Tibial artery (tissue), 4 donors: ENCODE measurements at regions not wholly inside any gene's neighbourhood (a gene's known extent, or its start where the extent isn't known, plus 50 kb on each side); places are given as distances from the start of the nearest gene placed in this dataset.

ENCODE experiments used
- DNase-seq, 2 donors: peaks; one replicate each; pipeline ENCODE4 v3.0.0-alpha.2; 2019
- H3K27ac ChIP-seq, 2 donors: fragments of 200-600 bp; sonication (generic) in 1 of 2; 1 replicate in 1 of 2; 2 replicates in 1 of 2; pipeline ENCODE4 v1.5.1; 2018 to 2019; ENCODE audit warnings: mild to moderate bottlenecking in 1 of 2
- H3K27me3 ChIP-seq, 2 donors: fragments of 200-600 bp; sonication (generic) in 1 of 2; one replicate each; pipeline versions ENCODE4 v1.5.1 to v1.6.0; 2016 to 2019
- H3K36me3 ChIP-seq, 3 donors: fragments of 200-600 bp; sonication (generic) in 2 of 3; one replicate each; pipeline ENCODE4 v1.5.1; 2016 to 2019; ENCODE audit warnings: mild to moderate bottlenecking in 2 of 3
- H3K4me1 ChIP-seq, 4 donors: fragments of 200-600 bp; sonication (generic) in 2 of 4; 1 replicate in 3 of 4; 2 replicates in 1 of 4; pipeline ENCODE4 v1.5.1; 2016 to 2019
- H3K4me3 ChIP-seq, 2 donors: fragments of 200-600 bp; sonication (generic) in 1 of 2; 1 replicate in 1 of 2; 2 replicates in 1 of 2; pipeline ENCODE4 v1.5.1; 2018 to 2019; ENCODE audit warnings: mild to moderate bottlenecking in 2 of 2
- H3K9me3 ChIP-seq, 3 donors: fragments of 200-600 bp; sonication (generic) in 1 of 3; one replicate each; pipeline ENCODE4 v1.5.1; 2016 to 2019
- intact Hi-C: fragments of 100-400 bp; cut with DNase I; formaldehyde crosslinking; loops from one replicate; pipeline ENCODE4 v1.15.0; 2023; ENCODE audit warnings: low total_unique reads
- TF ChIP-seq, protein P1 (sequence below), 2 experiments: fragments of 200-600 bp in 1 of 2; fragments of 450-650 bp in 1 of 2; IDR thresholded peaks; one replicate each; pipeline ENCODE4 v1.5.1; 2017 to 2019; ENCODE audit warnings: antibody characterized with exemption in 2 of 2, mild to moderate bottlenecking in 1 of 2, moderate library complexity in 1 of 2

DNA sequence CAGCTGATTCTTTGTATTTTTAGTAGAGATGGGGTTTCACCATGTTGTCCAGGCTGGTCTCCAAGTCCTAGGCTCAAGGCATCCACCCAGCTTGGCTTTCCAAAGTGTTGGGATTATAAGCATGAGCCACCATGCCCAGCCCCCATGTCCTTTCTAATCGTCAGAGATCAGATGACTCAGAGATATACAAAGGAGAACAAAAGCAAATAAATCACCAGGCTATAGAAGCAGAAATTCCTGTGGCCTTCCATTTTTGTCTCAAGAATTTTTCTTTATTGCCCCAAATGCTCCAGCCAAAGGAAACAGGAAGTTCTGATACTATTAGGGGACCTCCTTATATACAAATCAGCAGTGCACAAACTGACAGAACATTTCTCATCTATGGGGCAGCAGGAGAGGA is 207.8 kb downstream of the RFC3 start:
- H3K27ac ChIP-seq = no peak overlapping the region
- peaks cover 0 to 8% (median 0%) of the 10 kb centered on the region in 3 donors for H3K36me3 ChIP-seq
- H3K4me1 ChIP-seq = no peaks in the 10 kb centered on the region
- H3K4me3 ChIP-seq = no peak overlapping the region
- H3K9me3 ChIP-seq = peaks cover 0 to 13% (median 4%) of the 10 kb centered on the region in 3 donors
- TF ChIP-seq, protein P1, sequence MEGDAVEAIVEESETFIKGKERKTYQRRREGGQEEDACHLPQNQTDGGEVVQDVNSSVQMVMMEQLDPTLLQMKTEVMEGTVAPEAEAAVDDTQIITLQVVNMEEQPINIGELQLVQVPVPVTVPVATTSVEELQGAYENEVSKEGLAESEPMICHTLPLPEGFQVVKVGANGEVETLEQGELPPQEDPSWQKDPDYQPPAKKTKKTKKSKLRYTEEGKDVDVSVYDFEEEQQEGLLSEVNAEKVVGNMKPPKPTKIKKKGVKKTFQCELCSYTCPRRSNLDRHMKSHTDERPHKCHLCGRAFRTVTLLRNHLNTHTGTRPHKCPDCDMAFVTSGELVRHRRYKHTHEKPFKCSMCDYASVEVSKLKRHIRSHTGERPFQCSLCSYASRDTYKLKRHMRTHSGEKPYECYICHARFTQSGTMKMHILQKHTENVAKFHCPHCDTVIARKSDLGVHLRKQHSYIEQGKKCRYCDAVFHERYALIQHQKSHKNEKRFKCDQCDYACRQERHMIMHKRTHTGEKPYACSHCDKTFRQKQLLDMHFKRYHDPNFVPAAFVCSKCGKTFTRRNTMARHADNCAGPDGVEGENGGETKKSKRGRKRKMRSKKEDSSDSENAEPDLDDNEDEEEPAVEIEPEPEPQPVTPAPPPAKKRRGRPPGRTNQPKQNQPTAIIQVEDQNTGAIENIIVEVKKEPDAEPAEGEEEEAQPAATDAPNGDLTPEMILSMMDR (IDR thresholded peaks at IDR 0.05) = no peak
- intact Hi-C loops = no loop called here
- no peak for DNase-seq
- H3K27me3 ChIP-seq = no peaks in the 10 kb centered on the region

DNA sequence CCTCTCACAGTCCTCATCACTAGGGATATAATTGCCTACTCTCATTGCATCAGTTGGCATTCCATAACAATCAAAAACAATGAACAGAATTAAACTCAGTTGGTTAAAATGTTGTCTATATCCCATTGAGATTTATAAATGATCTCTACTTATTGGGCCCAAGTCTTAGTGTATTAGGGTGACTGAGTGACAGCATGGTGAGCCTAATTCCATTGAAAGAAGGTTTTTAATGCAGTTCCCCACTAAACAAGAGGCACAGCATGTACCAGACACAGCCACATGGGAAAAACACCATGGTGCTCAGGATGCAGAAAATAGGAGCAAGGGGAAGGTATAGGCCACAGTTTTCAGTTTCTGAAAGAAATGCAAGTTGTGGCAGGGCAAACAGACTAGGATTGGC is 208.4 kb downstream of the RFC3 start:
- Histone ChIP-seq H3K4me3 (no peak overlapping the region), H3K27ac (no peak overlapping the region), H3K27me3 (no peaks in the 10 kb centered on the region), H3K4me1 (no peaks in the 10 kb centered on the region), H3K36me3 (peaks cover 0 to 8% (median 0%) of the 10 kb centered on the region in 3 donors), H3K9me3 (peaks cover 0 to 13% (median 4%) of the 10 kb centered on the region in 3 donors)
- no peak for DNase-seq
- intact Hi-C loops = no loop called here
- TF ChIP-seq, protein P1 (IDR thresholded peaks at IDR 0.05) = no peak

DNA sequence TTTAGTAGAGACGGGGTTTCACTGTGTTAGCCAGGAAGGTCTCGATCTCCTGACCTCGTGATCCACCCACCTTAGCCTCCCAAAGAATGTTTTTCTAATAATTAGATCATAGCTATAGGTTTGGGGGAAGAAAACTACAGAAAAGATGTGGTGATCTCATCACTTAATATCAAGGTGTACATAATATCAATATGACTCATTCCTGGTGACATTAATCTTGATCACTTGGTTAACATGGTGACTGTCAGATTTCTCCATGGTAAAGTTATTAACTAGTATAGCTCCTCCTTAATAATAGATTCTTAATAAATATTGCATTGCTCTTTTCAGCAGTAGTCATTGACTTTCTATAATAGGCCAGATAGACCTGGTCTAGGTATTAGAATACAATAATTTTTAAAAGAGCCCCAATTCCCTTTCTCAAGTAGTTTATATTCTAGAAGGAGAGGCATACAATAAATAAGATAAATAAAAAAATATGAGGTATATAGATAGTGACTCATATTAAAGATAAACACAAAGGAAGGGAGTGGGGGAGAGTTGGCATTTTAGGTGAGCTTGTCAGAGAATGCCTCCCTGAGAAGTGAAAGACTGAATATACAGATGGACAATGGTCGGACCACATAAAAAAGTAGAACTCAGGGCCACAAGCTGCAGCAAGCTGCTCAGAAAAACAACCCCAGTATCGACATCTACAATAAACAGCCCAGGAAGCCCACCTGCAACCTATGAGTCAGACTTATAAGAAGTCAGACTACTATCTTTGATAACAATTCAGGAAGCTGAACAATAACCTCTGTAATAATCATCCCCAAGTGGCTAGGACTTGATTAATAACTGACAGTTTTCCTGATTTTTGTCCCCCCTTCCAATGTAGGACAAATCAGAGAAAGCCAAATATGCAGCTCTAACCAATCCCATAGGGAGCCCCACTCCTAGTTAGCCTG is 210.8 kb downstream of the RFC3 start:
- DNase-seq = no peak
- H3K9me3 ChIP-seq = peaks cover 0 to 7% (median 0%) of the 10 kb centered on the region in 3 donors
- peaks cover 0 to 4% (median 0%) of the 10 kb centered on the region in 3 donors for H3K36me3 ChIP-seq
- no peak overlapping the region for H3K27ac ChIP-seq
- no peaks in the 10 kb centered on the region for H3K27me3 ChIP-seq
- H3K4me1 ChIP-seq = no peaks in the 10 kb centered on the region
- no peak overlapping the region for H3K4me3 ChIP-seq
- TF ChIP-seq, protein P1 (IDR thresholded peaks at IDR 0.05) = no peak
- intact Hi-C loops = no loop called here

DNA sequence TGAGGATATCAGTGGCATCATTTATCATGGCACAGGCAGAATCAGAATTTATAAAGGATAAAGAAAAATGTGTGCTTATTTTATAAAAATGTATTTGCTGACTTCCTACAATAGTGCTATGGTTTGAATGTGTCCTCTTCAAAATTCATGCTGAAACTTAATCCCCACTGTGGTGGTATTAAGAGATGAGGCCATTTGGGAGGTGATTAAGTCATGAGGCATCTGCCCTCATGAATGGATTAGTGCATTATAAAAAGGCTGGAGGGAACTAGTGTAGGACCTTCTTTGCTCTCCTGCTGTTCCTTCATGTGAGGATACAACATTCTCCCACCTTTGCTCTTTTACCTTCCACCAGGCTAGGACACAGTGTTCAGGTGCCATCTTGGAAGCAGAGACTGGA is 212.8 kb downstream of the RFC3 start:
- no peaks in the 10 kb centered on the region for H3K27me3 ChIP-seq
- peaks cover 0 to 4% (median 0%) of the 10 kb centered on the region in 3 donors for H3K36me3 ChIP-seq
- no peaks in the 10 kb centered on the region for H3K4me1 ChIP-seq
- TF ChIP-seq, protein P1 (IDR thresholded peaks at IDR 0.05) = no peak
- intact Hi-C loops = no loop called here
- H3K9me3 ChIP-seq = peaks cover 0 to 12% (median 4%) of the 10 kb centered on the region in 3 donors
- H3K4me3 ChIP-seq = no peak overlapping the region
- no peak for DNase-seq
- H3K27ac ChIP-seq = no peak overlapping the region

DNA sequence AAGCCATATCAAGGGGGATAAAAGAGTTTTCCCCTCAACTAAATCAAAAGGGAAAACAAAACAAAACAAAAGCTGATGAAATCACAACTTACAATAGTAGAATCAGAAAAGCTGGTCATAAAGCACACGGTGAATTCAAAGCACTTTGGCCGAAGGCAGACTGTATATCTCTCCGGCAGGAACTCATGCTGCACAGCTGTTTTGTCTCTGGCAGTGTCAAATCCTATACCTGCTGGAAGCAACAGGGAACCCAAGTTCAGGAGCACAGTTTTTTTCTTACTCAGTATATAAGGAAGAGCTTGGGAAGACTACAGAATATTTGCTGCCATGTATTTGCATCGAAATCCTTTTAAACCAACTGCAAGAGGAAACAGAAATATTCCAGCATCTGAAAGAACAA is 213.7 kb downstream of the RFC3 start:
- TF ChIP-seq, protein P1 (IDR thresholded peaks at IDR 0.05) = no peak
- no peaks in the 10 kb centered on the region for H3K4me1 ChIP-seq
- H3K27me3 ChIP-seq = no peaks in the 10 kb centered on the region
- no peak overlapping the region for H3K4me3 ChIP-seq
- peaks cover 0 to 5% (median 4%) of the 10 kb centered on the region in 3 donors for H3K9me3 ChIP-seq
- H3K36me3 ChIP-seq = no peaks in the 10 kb centered on the region
- no peak overlapping the region for H3K27ac ChIP-seq
- DNase-seq = no peak
- intact Hi-C loops = no loop called here
